ENCODE measurements at regions not wholly inside any gene's neighbourhood (a gene's known extent, or its start where the extent isn't known, plus 50 kb on each side); places are given as distances from the start of the nearest gene placed in this dataset.

DNA sequence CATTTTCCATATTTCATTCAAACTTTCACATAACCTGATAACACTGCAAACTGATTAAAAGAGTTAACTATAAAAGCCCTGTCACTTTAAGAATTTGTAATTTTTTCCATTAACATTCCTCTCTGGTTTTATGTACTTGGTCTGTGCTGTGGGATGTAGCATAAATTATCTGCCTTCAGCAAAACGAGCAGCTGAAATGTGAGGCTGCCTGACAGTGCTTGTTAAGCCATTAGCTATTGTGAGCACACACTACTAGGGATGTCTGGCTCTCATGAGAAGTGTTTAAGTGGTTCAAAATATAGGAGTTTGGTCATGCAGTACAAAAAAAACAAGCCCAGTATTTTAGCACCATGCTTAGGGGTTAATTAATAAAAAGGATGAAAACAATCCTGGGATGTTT, 63.0 kb downstream of the HOXA1 start:
- TF ChIP-seq, protein P1, sequence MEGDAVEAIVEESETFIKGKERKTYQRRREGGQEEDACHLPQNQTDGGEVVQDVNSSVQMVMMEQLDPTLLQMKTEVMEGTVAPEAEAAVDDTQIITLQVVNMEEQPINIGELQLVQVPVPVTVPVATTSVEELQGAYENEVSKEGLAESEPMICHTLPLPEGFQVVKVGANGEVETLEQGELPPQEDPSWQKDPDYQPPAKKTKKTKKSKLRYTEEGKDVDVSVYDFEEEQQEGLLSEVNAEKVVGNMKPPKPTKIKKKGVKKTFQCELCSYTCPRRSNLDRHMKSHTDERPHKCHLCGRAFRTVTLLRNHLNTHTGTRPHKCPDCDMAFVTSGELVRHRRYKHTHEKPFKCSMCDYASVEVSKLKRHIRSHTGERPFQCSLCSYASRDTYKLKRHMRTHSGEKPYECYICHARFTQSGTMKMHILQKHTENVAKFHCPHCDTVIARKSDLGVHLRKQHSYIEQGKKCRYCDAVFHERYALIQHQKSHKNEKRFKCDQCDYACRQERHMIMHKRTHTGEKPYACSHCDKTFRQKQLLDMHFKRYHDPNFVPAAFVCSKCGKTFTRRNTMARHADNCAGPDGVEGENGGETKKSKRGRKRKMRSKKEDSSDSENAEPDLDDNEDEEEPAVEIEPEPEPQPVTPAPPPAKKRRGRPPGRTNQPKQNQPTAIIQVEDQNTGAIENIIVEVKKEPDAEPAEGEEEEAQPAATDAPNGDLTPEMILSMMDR (IDR thresholded peaks at IDR 0.05), result no peak
- H3K9me3 ChIP-seq (ENCODE audit: control insufficient read depth, low read length), result no peaks in the 10 kb centered on the region
- no peaks in the 10 kb centered on the region for H3K79me2 ChIP-seq

DNA sequence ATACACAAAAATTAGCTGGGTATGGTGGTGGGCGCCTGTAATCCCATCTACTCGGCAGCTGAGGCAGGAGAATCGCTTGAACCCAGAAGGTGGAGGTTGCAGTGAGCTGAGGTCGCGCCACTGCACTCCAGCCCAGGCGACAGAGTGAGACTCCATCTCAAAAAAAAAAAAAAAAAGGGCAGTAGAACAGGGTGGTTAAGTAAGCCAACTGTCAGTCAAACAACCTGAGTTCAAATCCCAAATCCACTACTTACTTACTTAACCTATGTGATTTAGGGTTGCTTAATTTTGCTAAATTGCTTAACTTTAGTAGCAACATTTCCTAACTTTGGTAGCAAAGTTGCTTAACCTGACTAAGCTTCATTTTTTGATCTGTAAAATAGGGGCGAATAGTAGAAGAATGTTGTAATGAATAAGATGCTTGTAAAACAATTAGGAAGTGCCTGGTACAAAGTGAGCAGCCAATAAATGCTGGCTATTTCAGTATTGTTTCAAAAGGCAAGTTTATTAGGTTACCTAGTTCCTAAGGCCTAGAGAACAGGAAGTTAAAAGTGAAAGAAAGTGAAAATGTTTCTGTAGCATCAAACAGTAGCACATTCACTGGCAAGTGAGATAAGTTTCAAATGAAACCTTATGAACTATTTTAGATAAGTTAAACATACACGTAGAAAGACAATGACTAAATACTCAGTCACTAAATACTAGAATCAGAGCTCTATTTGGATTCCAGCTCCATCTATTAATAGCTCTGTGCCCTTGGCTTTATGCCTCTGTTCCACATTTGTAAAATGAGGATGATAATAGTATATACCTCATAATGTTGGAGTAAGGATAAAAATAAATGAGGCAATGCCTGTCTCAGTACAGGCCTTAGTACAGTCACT, 64.3 kb downstream of the HOXA1 start:
- Histone ChIP-seq H3K4me3 (ENCODE audit: low read depth, low read length) (no peak overlapping the region), H3K79me2 (no peaks in the 10 kb centered on the region), H3K4me2 (ENCODE audit: low read length) (no peak overlapping the region), H3K27ac (no peak overlapping the region), H3K9me3 (ENCODE audit: control insufficient read depth, low read length) (no peaks in the 10 kb centered on the region), H3K4me1 (no peaks in the 10 kb centered on the region), H3K9ac (no peak overlapping the region), H3K27me3 (ENCODE audit: control insufficient read depth, insufficient read depth, low read length) (no peaks in the 10 kb centered on the region), H3K36me3 (ENCODE audit: control insufficient read depth, insufficient read depth, low read length) (no peaks in the 10 kb centered on the region), H2AFZ (peak overlapping the region; percentile 43)
- TF ChIP-seq, protein P1 (IDR thresholded peaks at IDR 0.05), result no peak

More for the DNA sequence above, 63.0 kb downstream of the HOXA1 start:
- Histone ChIP-seq H3K4me1 (no peaks in the 10 kb centered on the region), H3K27ac (no peak overlapping the region), H3K9ac (no peak overlapping the region), H3K4me3 (ENCODE audit: low read depth, low read length) (no peak overlapping the region), H3K27me3 (ENCODE audit: control insufficient read depth, insufficient read depth, low read length) (no peaks in the 10 kb centered on the region), H3K36me3 (ENCODE audit: control insufficient read depth, insufficient read depth, low read length) (no peaks in the 10 kb centered on the region), H2AFZ (no peak overlapping the region), H3K4me2 (ENCODE audit: low read length) (no peak overlapping the region)

DNA sequence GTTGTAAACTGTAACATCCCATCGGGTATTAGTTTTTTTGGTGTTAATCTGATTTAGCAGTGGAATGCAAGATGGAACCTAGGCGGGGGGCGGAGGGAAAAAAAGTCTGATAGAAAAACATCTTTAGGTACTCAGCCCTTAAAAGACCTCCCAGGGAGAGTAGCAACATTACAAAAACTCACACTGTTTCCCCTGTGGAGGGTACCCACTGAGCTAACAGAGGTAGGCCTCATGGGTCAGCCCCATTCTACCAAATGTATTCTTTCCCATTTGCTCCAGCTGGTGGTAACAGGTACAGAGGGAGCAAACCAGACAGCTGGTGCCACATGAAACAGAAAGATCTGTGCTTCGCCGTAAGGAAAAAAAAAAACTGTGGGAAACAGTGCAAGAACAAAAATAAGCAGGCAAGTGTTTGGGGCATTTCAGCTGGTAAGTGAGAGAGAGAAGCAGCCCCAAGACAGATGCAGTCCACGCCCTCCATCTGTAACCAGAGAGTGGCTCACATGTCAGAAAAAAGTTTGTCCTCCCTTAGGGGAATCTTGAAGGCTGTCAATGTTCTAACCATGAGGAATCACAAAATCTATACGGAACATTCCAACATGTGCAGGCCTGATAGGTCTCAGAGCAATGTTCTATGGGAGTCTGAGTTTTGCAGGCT, 65.3 kb downstream of the HOXA1 start:
- no peaks in the 10 kb centered on the region for H3K79me2 ChIP-seq
- no peaks in the 10 kb centered on the region for H3K9me3 ChIP-seq (ENCODE audit: control insufficient read depth, low read length)
- H3K27me3 ChIP-seq (ENCODE audit: control insufficient read depth, insufficient read depth, low read length), result no peaks in the 10 kb centered on the region
- H3K27ac ChIP-seq, result no peak overlapping the region
- no peak overlapping the region for H3K4me3 ChIP-seq (ENCODE audit: low read depth, low read length)
- H3K4me1 ChIP-seq, result no peaks in the 10 kb centered on the region
- H3K4me2 ChIP-seq (ENCODE audit: low read length), result no peak overlapping the region
- H3K36me3 ChIP-seq (ENCODE audit: control insufficient read depth, insufficient read depth, low read length), result no peaks in the 10 kb centered on the region
- TF ChIP-seq, protein P1 (IDR thresholded peaks at IDR 0.05), result no peak
- H2AFZ ChIP-seq, result no peak overlapping the region
- H3K9ac ChIP-seq, result no peak overlapping the region

DNA sequence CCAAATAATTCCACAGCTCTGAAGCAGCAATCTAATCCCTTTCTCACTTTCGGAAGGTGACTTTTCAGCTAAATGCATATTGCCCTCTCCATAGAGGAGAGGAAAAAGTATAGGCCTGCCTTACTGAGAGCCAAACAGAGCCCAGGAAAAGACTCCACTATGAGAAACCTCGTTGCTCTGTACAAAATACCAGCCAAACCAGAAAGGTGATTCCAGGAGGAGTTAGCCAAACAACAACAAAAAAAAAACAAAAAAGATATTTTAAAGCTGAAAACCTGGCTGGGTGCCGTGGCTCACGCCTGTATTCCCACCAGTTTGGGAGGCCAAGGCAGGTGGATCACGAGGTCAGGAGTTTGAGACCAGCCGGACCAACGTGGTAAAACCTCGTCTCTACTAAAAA, 70.5 kb downstream of the HOXA1 start:
- H3K27ac ChIP-seq, result no peak overlapping the region
- no peaks in the 10 kb centered on the region for H3K4me1 ChIP-seq
- H3K36me3 ChIP-seq (ENCODE audit: control insufficient read depth, insufficient read depth, low read length), result no peaks in the 10 kb centered on the region
- no peak overlapping the region for H2AFZ ChIP-seq
- TF ChIP-seq, protein P1 (IDR thresholded peaks at IDR 0.05), result no peak
- H3K9me3 ChIP-seq (ENCODE audit: control insufficient read depth, low read length), result no peaks in the 10 kb centered on the region
- H3K79me2 ChIP-seq, result no peaks in the 10 kb centered on the region
- H3K4me2 ChIP-seq (ENCODE audit: low read length), result no peak overlapping the region
- H3K9ac ChIP-seq, result no peak overlapping the region
- H3K27me3 ChIP-seq (ENCODE audit: control insufficient read depth, insufficient read depth, low read length), result no peaks in the 10 kb centered on the region
- H3K4me3 ChIP-seq (ENCODE audit: low read depth, low read length), result no peak overlapping the region

Measured in parathyroid adenoma (tissue), 2 donors.